ENCODE measurements at regions not wholly inside any gene's neighbourhood (a gene's known extent, or its start where the extent isn't known, plus 50 kb on each side); places are given as distances from the start of the nearest gene placed in this dataset.

DNA sequence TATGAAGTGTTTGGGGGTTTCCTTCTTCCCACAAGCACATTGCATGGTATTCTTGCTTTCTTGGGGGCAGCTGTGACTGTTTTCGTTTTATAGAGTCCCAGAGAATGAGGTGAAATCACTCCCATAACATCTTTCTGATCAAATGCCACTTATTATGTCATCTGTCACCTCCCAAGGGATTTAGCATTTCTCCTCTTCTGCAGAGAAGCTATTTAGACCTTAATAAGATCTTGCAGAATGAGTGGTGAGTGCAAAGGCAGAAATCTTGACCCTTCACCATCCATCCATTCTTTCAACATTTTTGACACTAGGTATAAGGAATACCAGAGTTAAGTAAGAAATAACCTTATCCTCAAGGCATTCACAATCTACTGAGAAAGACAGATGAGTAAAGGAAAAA lies 318.6 kb upstream of the POU3F1 start:
- H3K36me3 Mint-ChIP-seq (ENCODE audit: insufficient read depth, unreplicated experiment) = no peaks in the 10 kb centered on the region
- no peaks in the 10 kb centered on the region for H3K4me1 Mint-ChIP-seq (ENCODE audit: low read depth, unreplicated experiment)
- H3K27ac Mint-ChIP-seq (ENCODE audit: unreplicated experiment) = no peak overlapping the region
- intact Hi-C loops (cut with micrococcal nuclease; ENCODE audit: unreplicated experiment) = no loop called here
- CTCF ChIA-PET = no interaction called here
- TF ChIP-seq, protein P1, sequence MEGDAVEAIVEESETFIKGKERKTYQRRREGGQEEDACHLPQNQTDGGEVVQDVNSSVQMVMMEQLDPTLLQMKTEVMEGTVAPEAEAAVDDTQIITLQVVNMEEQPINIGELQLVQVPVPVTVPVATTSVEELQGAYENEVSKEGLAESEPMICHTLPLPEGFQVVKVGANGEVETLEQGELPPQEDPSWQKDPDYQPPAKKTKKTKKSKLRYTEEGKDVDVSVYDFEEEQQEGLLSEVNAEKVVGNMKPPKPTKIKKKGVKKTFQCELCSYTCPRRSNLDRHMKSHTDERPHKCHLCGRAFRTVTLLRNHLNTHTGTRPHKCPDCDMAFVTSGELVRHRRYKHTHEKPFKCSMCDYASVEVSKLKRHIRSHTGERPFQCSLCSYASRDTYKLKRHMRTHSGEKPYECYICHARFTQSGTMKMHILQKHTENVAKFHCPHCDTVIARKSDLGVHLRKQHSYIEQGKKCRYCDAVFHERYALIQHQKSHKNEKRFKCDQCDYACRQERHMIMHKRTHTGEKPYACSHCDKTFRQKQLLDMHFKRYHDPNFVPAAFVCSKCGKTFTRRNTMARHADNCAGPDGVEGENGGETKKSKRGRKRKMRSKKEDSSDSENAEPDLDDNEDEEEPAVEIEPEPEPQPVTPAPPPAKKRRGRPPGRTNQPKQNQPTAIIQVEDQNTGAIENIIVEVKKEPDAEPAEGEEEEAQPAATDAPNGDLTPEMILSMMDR (IDR thresholded peaks at IDR 0.05; ENCODE audit: unreplicated experiment) = no peak
- no TSS peak for BruUV-seq (replicated peaks)
- H3K4me3 Mint-ChIP-seq (ENCODE audit: low read depth, unreplicated experiment) = no peak overlapping the region
- H3K9me3 Mint-ChIP-seq (ENCODE audit: low read depth, unreplicated experiment) = no peaks in the 10 kb centered on the region
- DNase-seq = no peak
- H3K27me3 Mint-ChIP-seq (ENCODE audit: unreplicated experiment) = peaks cover 80% of the 10 kb centered on the region

DNA sequence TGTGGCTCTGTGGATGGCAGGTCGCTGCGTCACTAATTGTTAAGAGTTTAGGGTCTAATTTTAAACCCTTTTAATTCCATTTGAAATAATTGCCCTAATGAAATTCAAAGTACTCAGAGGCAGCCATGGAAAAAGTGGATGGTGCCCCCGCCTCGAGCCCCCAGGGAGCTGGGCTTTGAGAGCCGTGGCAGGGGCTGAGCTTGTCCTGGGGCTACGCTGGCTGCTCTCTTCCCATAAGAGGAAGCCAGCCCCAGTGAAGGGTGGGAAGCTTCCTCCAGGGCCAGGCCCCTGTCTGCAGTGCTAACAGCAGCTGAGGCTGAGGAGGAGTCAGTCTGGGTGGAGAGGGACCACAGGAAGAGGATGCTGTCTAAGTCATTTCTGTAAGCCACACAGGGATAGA lies 315.0 kb upstream of the POU3F1 start:
- TF ChIP-seq, protein P1 (IDR thresholded peaks at IDR 0.05; ENCODE audit: unreplicated experiment) = no peak
- DNase-seq = no peak
- H3K27ac Mint-ChIP-seq (ENCODE audit: unreplicated experiment) = no peak overlapping the region
- BruUV-seq (replicated peaks) = no TSS peak
- no peaks in the 10 kb centered on the region for H3K4me1 Mint-ChIP-seq (ENCODE audit: low read depth, unreplicated experiment)
- intact Hi-C loops (cut with micrococcal nuclease; ENCODE audit: unreplicated experiment) = no loop called here
- H3K36me3 Mint-ChIP-seq (ENCODE audit: insufficient read depth, unreplicated experiment) = no peaks in the 10 kb centered on the region
- CTCF ChIA-PET = no interaction called here
- no peak overlapping the region for H3K4me3 Mint-ChIP-seq (ENCODE audit: low read depth, unreplicated experiment)
- H3K27me3 Mint-ChIP-seq (ENCODE audit: unreplicated experiment) = peaks cover 84% of the 10 kb centered on the region
- H3K9me3 Mint-ChIP-seq (ENCODE audit: low read depth, unreplicated experiment) = no peaks in the 10 kb centered on the region

DNA sequence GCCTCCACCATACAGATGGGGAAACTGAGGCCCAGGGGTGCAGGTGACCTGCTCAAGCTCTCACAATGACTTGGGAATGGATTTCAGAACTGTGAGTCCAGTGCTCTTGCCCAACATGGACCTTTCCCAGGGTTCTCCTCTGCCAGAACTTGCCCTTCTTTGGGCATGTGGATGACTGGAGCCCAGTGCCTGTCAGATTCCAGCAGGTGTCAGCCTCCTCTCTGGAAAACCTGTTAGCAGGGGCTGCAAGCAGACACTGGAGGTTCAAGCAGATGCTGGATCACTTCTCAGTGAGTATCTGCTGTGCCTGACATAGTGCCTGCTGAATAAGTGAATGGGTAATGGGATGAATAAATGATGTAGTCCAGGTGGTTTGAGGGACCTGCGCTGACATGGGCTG lies 314.2 kb upstream of the POU3F1 start:
- H3K36me3 Mint-ChIP-seq (ENCODE audit: insufficient read depth, unreplicated experiment) = no peaks in the 10 kb centered on the region

DNA sequence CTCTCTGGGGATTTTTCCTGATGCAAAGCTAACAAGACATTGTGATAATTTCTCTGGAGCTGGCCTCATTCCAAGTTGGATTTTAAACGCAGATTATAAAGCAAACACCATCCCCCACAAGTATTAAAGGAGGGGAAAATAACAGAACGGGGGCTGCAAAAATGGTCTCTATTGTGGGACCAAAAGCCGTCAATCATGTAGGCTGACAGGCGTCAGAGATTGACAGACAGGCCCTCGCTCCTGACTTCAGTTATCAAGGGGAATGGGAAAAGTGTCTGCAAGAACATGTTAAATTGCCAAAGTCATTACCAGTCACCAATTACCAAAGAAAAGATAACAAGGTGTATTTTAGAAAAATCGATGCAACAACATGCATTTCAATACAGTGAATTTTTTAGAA lies 307.4 kb upstream of the POU3F1 start:
- Mint-ChIP-seq H3K27ac (ENCODE audit: unreplicated experiment) (no peak overlapping the region), H3K4me1 (ENCODE audit: low read depth, unreplicated experiment) (no peaks in the 10 kb centered on the region), H3K36me3 (ENCODE audit: insufficient read depth, unreplicated experiment) (no peaks in the 10 kb centered on the region), H3K9me3 (ENCODE audit: low read depth, unreplicated experiment) (no peaks in the 10 kb centered on the region), H3K27me3 (ENCODE audit: unreplicated experiment) (peaks cover 91% of the 10 kb centered on the region), H3K4me3 (ENCODE audit: low read depth, unreplicated experiment) (no peak overlapping the region)
- BruUV-seq (replicated peaks) = no TSS peak
- intact Hi-C loops (cut with micrococcal nuclease; ENCODE audit: unreplicated experiment) = no loop called here
- no peak for DNase-seq
- CTCF ChIA-PET = no interaction called here
- TF ChIP-seq, protein P1 (IDR thresholded peaks at IDR 0.05; ENCODE audit: unreplicated experiment) = no peak

More for the DNA sequence above, 314.2 kb upstream of the POU3F1 start:
- Mint-ChIP-seq H3K9me3 (ENCODE audit: low read depth, unreplicated experiment) (no peaks in the 10 kb centered on the region), H3K4me1 (ENCODE audit: low read depth, unreplicated experiment) (no peaks in the 10 kb centered on the region), H3K27me3 (ENCODE audit: unreplicated experiment) (peaks cover 91% of the 10 kb centered on the region), H3K27ac (ENCODE audit: unreplicated experiment) (no peak overlapping the region), H3K4me3 (ENCODE audit: low read depth, unreplicated experiment) (no peak overlapping the region)
- no TSS peak for BruUV-seq (replicated peaks)
- TF ChIP-seq, protein P1 (IDR thresholded peaks at IDR 0.05; ENCODE audit: unreplicated experiment) = no peak
- CTCF ChIA-PET = interaction anchor here (0.6 kb wide), 1 partner anchor 103 kb away, joined by 4 read pairs; no protein-coding TSS in a partner anchor
- intact Hi-C loops (cut with micrococcal nuclease; ENCODE audit: unreplicated experiment) = no loop called here
- DNase-seq = no peak

Data from Calu3 (cell line).